Body of pancreas (tissue), 4 donors: ENCODE measurements at regions not wholly inside any gene's neighbourhood (a gene's known extent, or its start where the extent isn't known, plus 50 kb on each side); places are given as distances from the start of the nearest gene placed in this dataset.

Experiments
- POLR2A ChIP-seq, 3 donors: fragments of 450-650 bp; IDR thresholded peaks; one replicate each; pipeline ENCODE4 v1.6.1; 2016; ENCODE audit warnings: antibody characterized with exemption in 3 of 3, mild to moderate bottlenecking in 2 of 3
- TF ChIP-seq, protein P1 (sequence below), 7 experiments: fragments of 450-650 bp in 4 of 7; fragments of 200-600 bp in 3 of 7; sonication (generic) in 3 of 7; IDR thresholded peaks; one replicate each; pipeline ENCODE4 v1.5.1; 2016 to 2019; ENCODE audit warnings: antibody characterized with exemption in 7 of 7

DNA sequence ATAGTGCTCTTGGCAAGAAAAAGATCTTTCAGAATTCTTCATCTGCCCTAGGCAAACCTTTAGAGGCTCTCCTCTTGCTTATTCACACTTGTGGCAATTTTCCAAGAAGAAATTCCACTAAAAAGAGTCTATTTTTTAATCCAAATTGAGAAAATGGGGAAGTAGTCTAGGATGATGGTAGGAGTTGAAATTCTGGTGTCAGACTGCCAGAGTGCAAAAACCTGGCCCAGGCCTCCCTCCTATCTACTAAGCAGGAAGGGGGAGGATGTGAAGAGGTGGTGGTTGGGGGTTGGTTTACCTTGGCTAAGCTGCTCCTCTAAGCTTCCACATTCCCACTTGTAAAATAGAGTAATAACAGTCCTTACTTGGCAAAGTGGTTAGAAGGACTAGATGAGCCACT lies 120.6 kb upstream of the KCNJ15 start:
- TF ChIP-seq, protein P1, sequence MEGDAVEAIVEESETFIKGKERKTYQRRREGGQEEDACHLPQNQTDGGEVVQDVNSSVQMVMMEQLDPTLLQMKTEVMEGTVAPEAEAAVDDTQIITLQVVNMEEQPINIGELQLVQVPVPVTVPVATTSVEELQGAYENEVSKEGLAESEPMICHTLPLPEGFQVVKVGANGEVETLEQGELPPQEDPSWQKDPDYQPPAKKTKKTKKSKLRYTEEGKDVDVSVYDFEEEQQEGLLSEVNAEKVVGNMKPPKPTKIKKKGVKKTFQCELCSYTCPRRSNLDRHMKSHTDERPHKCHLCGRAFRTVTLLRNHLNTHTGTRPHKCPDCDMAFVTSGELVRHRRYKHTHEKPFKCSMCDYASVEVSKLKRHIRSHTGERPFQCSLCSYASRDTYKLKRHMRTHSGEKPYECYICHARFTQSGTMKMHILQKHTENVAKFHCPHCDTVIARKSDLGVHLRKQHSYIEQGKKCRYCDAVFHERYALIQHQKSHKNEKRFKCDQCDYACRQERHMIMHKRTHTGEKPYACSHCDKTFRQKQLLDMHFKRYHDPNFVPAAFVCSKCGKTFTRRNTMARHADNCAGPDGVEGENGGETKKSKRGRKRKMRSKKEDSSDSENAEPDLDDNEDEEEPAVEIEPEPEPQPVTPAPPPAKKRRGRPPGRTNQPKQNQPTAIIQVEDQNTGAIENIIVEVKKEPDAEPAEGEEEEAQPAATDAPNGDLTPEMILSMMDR (IDR thresholded peaks at IDR 0.05): no peak
- no peak for TF ChIP-seq POLR2A (IDR thresholded peaks at IDR 0.05)
